OCI-LY7 (cell line): ENCODE measurements at regions not wholly inside any gene's neighbourhood (a gene's known extent, or its start where the extent isn't known, plus 50 kb on each side); places are given as distances from the start of the nearest gene placed in this dataset.

ENCODE experiments used
- BruUV-seq: library from RNA; stranded (reverse); fragments of 400-500 nt; replicated peaks from 2 replicates; lab custom pipeline; 2021; lab: Mats Ljungman, UMichigan
- CTCF ChIA-PET: fragments of 300-600 bp; sonication (Branson Sonifier 250); formaldehyde crosslinking; loops from one replicate; lab custom pipeline; 2022; ENCODE audit warnings: antibody characterized with exemption; ENCODE audit not compliant: unreplicated experiment; lab: Charles Lee
- POLR2A ChIA-PET: fragments of 300-600 bp; sonication (Branson Sonifier 250); formaldehyde crosslinking; loops from one replicate; lab custom pipeline; 2022; ENCODE audit warnings: antibody characterized with exemption; lab: Charles Lee
- DNase-seq: peaks from one replicate; pipeline ENCODE4 v3.0.0-alpha.2; 2015; ENCODE audit warnings: low spot score
- H2AFZ ChIP-seq: fragments of 200-600 bp; sonication (generic), shearing (Covaris generic); 2 replicates; pipeline ENCODE4 v1.6.1; 2014; ENCODE audit warnings: mild to moderate bottlenecking, antibody characterized with exemption, low read length, moderate library complexity
- H3K27ac ChIP-seq: fragments of 200-600 bp; sonication (generic); 2 replicates; pipeline ENCODE4 v1.5.1; 2014; ENCODE audit warnings: mixed run types, low read depth, mild to moderate bottlenecking, moderate library complexity, low read length, inconsistent platforms; ENCODE audit not compliant: poor library complexity, severe bottlenecking
- H3K36me3 ChIP-seq: fragments of 200-600 bp; sonication (generic); 2 replicates; pipeline ENCODE4 v1.6.1; 2014; ENCODE audit warnings: mild to moderate bottlenecking, antibody characterized with exemption, low read length, moderate library complexity, mixed read lengths; ENCODE audit not compliant: insufficient read depth
- H3K4me1 ChIP-seq: fragments of 200-600 bp; sonication (generic); 2 replicates; pipeline ENCODE4 v1.5.1; 2014; ENCODE audit warnings: mild to moderate bottlenecking, low read length; ENCODE audit not compliant: insufficient read depth, poor library complexity, severe bottlenecking
- H3K4me2 ChIP-seq: fragments of 200-600 bp; sonication (generic); 2 replicates; pipeline ENCODE4 v1.6.1; 2014; ENCODE audit warnings: mild to moderate bottlenecking, low read length
- H3K4me3 ChIP-seq: fragments of 200-600 bp; sonication (generic); 2 replicates; pipeline ENCODE4 v1.5.1; 2014; ENCODE audit warnings: mild to moderate bottlenecking, low read depth, low read length; ENCODE audit not compliant: poor library complexity, severe bottlenecking
- H3K79me2 ChIP-seq: fragments of 200-600 bp; sonication (generic); 2 replicates; pipeline ENCODE4 v1.6.1; 2016; ENCODE audit warnings: low read depth, mild to moderate bottlenecking, low read length, moderate library complexity, mixed read lengths; ENCODE audit not compliant: insufficient read depth
- H3K9me2 ChIP-seq: fragments of 200-600 bp; sonication (generic); 2 replicates; pipeline ENCODE4 v1.6.1; 2016; ENCODE audit warnings: mild to moderate bottlenecking, low read length, mixed read lengths; ENCODE audit not compliant: insufficient read depth
- H3K9me3 ChIP-seq: fragments of 200-600 bp; sonication (generic); 2 replicates; pipeline ENCODE4 v1.6.1; 2014; ENCODE audit warnings: mild to moderate bottlenecking, mixed run types, low read length, mixed read lengths
- H4K20me1 ChIP-seq: fragments of 200-600 bp; sonication (generic); 2 replicates; pipeline ENCODE4 v1.6.1; 2014; ENCODE audit warnings: mild to moderate bottlenecking, antibody characterized with exemption, low read length, moderate library complexity, mixed read lengths; ENCODE audit not compliant: insufficient read depth
- CTCF ChIP-seq: fragments of 200-600 bp; sonication (generic); conservative IDR thresholded peaks from 2 replicates; pipeline ENCODE4 v1.5.1; 2014; ENCODE audit warnings: mild to moderate bottlenecking, antibody characterized with exemption, low read length, moderate library complexity, mixed read lengths
- EZH2phosphoT487 ChIP-seq: fragments of 200-600 bp; sonication (generic); IDR thresholded peaks from 2 replicates; pipeline ENCODE4 v1.6.1; 2018; ENCODE audit warnings: low read depth, borderline replicate concordance, mild to moderate bottlenecking, mixed run types, antibody characterized with exemption, low read length, moderate library complexity, mixed read lengths
- intact Hi-C: fragments of 100-400 bp; cut with micrococcal nuclease; formaldehyde crosslinking; loops from one replicate; pipeline ENCODE4 v1.10.0; 2022; ENCODE audit not compliant: unreplicated experiment

- POLR2A ChIA-PET = no interaction called here
- BruUV-seq = no TSS peak
- no peak for TF ChIP-seq EZH2phosphoT487
- CTCF ChIA-PET = no interaction called here
- Histone ChIP-seq H3K9me3 (no peaks in the 10 kb centered on the region), H3K4me1 (no peaks in the 10 kb centered on the region), H3K79me2 (no peaks in the 10 kb centered on the region), H3K4me3 (no peak overlapping the region), H4K20me1 (no peaks in the 10 kb centered on the region), H3K27ac (no peak overlapping the region), H3K36me3 (no peaks in the 10 kb centered on the region), H3K9me2 (no peaks in the 10 kb centered on the region), H3K4me2 (no peak overlapping the region), H2AFZ (no peak overlapping the region)
- no peak for DNase-seq
- intact Hi-C loops = no loop called here
Observed at GRCh38 chr2:234711308-234711707, 214.4 kb upstream of the ARL4C start.

- Histone ChIP-seq H3K4me3 (no peak overlapping the region), H3K36me3 (no peaks in the 10 kb centered on the region), H3K9me3 (no peaks in the 10 kb centered on the region), H2AFZ (no peak overlapping the region), H3K9me2 (no peaks in the 10 kb centered on the region), H3K4me1 (no peaks in the 10 kb centered on the region), H4K20me1 (no peaks in the 10 kb centered on the region), H3K79me2 (no peaks in the 10 kb centered on the region), H3K27ac (no peak overlapping the region), H3K4me2 (no peak overlapping the region)
- BruUV-seq = no TSS peak
- DNase-seq = no peak
- ChIA-PET CTCF (no interaction called here), POLR2A (no interaction called here)
- intact Hi-C loops = no loop called here
- TF ChIP-seq EZH2phosphoT487 (no peak), CTCF (no peak)
Observed at GRCh38 chr2:234710587-234710986, 213.7 kb upstream of the ARL4C start.

GRCh38 chr2:234710066-234710465 lies 213.2 kb upstream of the ARL4C start:
- no TSS peak for BruUV-seq
- H3K4me1 ChIP-seq = no peaks in the 10 kb centered on the region

More at GRCh38 chr2:234710066-234710465, 213.2 kb upstream of the ARL4C start:
- ChIA-PET CTCF (no interaction called here), POLR2A (no interaction called here)
- Histone ChIP-seq H4K20me1 (no peaks in the 10 kb centered on the region), H3K79me2 (no peaks in the 10 kb centered on the region), H3K9me2 (no peaks in the 10 kb centered on the region), H3K27ac (no peak overlapping the region), H3K36me3 (no peaks in the 10 kb centered on the region), H2AFZ (no peak overlapping the region), H3K4me3 (no peak overlapping the region), H3K4me2 (no peak overlapping the region), H3K9me3 (no peaks in the 10 kb centered on the region)
- TF ChIP-seq CTCF = no peak
- TF ChIP-seq EZH2phosphoT487 = no peak
- intact Hi-C loops = no loop called here
- no peak for DNase-seq
